Lower lobe of right lung (tissue), 2 donors: ENCODE measurements at regions not wholly inside any gene's neighbourhood (a gene's known extent, or its start where the extent isn't known, plus 50 kb on each side); places are given as distances from the start of the nearest gene placed in this dataset.
"Not testable (repeated sequence)": the region's sequence is repeated elsewhere in the genome, so short reads cannot be mapped to it uniquely, and the experiment has no call there.

ENCODE experiments used
- ATAC-seq, 2 donors: fragments of 200-7000 bp; cut with Tn5 transposase; one replicate each; pipeline ENCODE4 v1.9.1; 2020 to 2022; ENCODE audit warnings: mild to moderate bottlenecking in 2 of 2, moderate library complexity in 2 of 2
- DNase-seq: peaks from one replicate; pipeline ENCODE4 v3.0.0-alpha.2; 2020
- H3K27ac ChIP-seq: fragments of 200-600 bp; one replicate; pipeline ENCODE4 v1.8.0; 2022
- H3K27me3 ChIP-seq: fragments of 200-600 bp; one replicate; pipeline ENCODE4 v1.8.0; 2022; ENCODE audit warnings: low read depth
- H3K36me3 ChIP-seq: fragments of 200-600 bp; one replicate; pipeline ENCODE4 v1.8.0; 2022; ENCODE audit warnings: mild to moderate bottlenecking
- H3K4me1 ChIP-seq: fragments of 200-600 bp; one replicate; pipeline ENCODE4 v1.8.0; 2022
- H3K4me3 ChIP-seq: fragments of 200-600 bp; one replicate; pipeline ENCODE4 v1.8.0; 2022; ENCODE audit warnings: mild to moderate bottlenecking
- H3K9me3 ChIP-seq: fragments of 200-600 bp; one replicate; pipeline ENCODE4 v1.8.0; 2022
- intact Hi-C: fragments of 100-400 bp; cut with DNase I; formaldehyde crosslinking; loops from one replicate; pipeline ENCODE4 v1.11.0; 2022
- TF ChIP-seq, protein P1 (sequence below): fragments of 200-600 bp; IDR thresholded peaks from one replicate; pipeline ENCODE4 v1.8.0; 2022; ENCODE audit warnings: antibody characterized with exemption, mild to moderate bottlenecking
- donor health status: DM: no; HTN: yes; CAD: no; lungs with severe emphysema.

GRCh38 chr20:59110607-59111006, 53.0 kb upstream of the ZNF831 start:
- TF ChIP-seq, protein P1, sequence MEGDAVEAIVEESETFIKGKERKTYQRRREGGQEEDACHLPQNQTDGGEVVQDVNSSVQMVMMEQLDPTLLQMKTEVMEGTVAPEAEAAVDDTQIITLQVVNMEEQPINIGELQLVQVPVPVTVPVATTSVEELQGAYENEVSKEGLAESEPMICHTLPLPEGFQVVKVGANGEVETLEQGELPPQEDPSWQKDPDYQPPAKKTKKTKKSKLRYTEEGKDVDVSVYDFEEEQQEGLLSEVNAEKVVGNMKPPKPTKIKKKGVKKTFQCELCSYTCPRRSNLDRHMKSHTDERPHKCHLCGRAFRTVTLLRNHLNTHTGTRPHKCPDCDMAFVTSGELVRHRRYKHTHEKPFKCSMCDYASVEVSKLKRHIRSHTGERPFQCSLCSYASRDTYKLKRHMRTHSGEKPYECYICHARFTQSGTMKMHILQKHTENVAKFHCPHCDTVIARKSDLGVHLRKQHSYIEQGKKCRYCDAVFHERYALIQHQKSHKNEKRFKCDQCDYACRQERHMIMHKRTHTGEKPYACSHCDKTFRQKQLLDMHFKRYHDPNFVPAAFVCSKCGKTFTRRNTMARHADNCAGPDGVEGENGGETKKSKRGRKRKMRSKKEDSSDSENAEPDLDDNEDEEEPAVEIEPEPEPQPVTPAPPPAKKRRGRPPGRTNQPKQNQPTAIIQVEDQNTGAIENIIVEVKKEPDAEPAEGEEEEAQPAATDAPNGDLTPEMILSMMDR = no peak
- Histone ChIP-seq H3K4me1 (no peaks in the 10 kb centered on the region), H3K36me3 (no peaks in the 10 kb centered on the region), H3K9me3 (no peaks in the 10 kb centered on the region), H3K27me3 (no peaks in the 10 kb centered on the region), H3K4me3 (no peak overlapping the region), H3K27ac (no peak overlapping the region)
- no peak for ATAC-seq
- intact Hi-C loops = no loop called here
- no peak for DNase-seq

DNA sequence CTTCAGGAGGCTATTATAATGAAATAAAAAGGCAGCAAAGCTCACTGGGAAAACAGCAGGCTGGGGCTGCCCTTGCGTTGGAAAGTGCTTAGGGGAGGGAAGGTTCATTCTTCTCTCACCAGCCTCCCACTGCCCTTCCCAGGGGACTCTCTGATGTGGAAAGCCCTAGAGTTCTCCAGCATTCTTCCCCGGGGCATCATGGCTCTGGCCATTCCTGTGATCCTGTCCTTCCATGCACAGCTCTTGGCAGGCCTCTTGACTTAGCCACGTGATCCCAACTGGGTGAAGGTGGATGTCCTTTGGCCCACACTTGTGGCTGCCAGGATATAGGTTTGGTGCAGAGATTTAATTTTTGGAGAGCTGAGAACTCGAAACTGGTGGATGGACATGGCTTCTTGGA, 58.0 kb upstream of the ZNF831 start:
- H3K9me3 ChIP-seq = no peaks in the 10 kb centered on the region
- TF ChIP-seq, protein P1 = no peak
- no peaks in the 10 kb centered on the region for H3K27me3 ChIP-seq
- no peak overlapping the region for H3K27ac ChIP-seq
- ATAC-seq (no peak), DNase-seq (no peak)
- H3K4me3 ChIP-seq = no peak overlapping the region
- H3K36me3 ChIP-seq = no peaks in the 10 kb centered on the region
- no peaks in the 10 kb centered on the region for H3K4me1 ChIP-seq
- intact Hi-C loops = no loop called here

- DNase-seq (no peak), ATAC-seq (no peak)
- Histone ChIP-seq H3K4me1 (no peaks in the 10 kb centered on the region), H3K27me3 (no peaks in the 10 kb centered on the region), H3K36me3 (no peaks in the 10 kb centered on the region), H3K27ac (no peak overlapping the region), H3K9me3 (no peaks in the 10 kb centered on the region), H3K4me3 (no peak overlapping the region)
- intact Hi-C loops = no loop called here
- TF ChIP-seq, protein P1 = no peak
Observed at GRCh38 chr20:59104831-59105230, 58.8 kb upstream of the ZNF831 start.

GRCh38 chr20:59103573-59103972, 60.0 kb upstream of the ZNF831 start:
- DNase-seq (no peak), ATAC-seq (no peak)
- Histone ChIP-seq H3K36me3 (no peaks in the 10 kb centered on the region), H3K27me3 (no peaks in the 10 kb centered on the region), H3K9me3 (no peaks in the 10 kb centered on the region), H3K4me1 (no peaks in the 10 kb centered on the region), H3K4me3 (no peak overlapping the region), H3K27ac (no peak overlapping the region)
- TF ChIP-seq, protein P1 = no peak
- intact Hi-C loops = no loop called here

DNA sequence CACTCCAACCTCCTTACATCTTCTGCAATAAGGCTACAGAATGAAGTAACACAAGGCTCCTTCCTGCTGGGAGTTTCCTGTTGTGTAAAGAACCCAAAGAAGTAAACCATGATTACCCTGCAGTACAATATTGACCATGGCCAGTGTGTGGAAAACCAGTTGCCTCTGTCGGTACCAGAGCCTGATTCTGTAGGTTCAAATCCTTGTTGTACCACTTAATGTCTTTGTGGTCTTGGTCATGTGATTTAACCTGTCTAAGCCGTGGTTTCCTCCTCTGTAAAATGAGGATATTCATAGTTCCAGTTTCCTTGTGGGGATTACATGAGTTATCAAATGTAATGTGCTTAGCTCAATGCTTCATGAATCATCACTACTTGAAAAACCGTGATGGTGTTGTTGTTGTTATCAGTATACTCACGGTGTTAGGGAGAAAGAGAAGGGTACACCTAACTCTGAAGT, 60.3 kb upstream of the PRELID3B start:
- intact Hi-C loops = no loop called here
- no peak overlapping the region for H3K4me3 ChIP-seq
- no peaks in the 10 kb centered on the region for H3K4me1 ChIP-seq
- DNase-seq (no peak), ATAC-seq (peak; percentile 45 to 52)
- no peaks in the 10 kb centered on the region for H3K36me3 ChIP-seq
- H3K9me3 ChIP-seq = no peaks in the 10 kb centered on the region
- H3K27me3 ChIP-seq = no peaks in the 10 kb centered on the region
- no peak overlapping the region for H3K27ac ChIP-seq
- TF ChIP-seq, protein P1 = no peak

GRCh38 chr20:59101961-59102360, 59.4 kb upstream of the PRELID3B start:
- H3K27me3 ChIP-seq = no peaks in the 10 kb centered on the region
- no peaks in the 10 kb centered on the region for H3K4me1 ChIP-seq
- ATAC-seq (peak; percentile 64 to 86), DNase-seq (no peak)
- no peaks in the 10 kb centered on the region for H3K36me3 ChIP-seq
- TF ChIP-seq, protein P1 = no peak
- H3K4me3 ChIP-seq = no peak overlapping the region
- H3K27ac ChIP-seq = no peak overlapping the region
- intact Hi-C loops = no loop called here
- no peaks in the 10 kb centered on the region for H3K9me3 ChIP-seq

- H3K27ac ChIP-seq, ATAC-seq, DNase-seq, H3K36me3 ChIP-seq, intact Hi-C loops, H3K27me3 ChIP-seq, H3K4me3 ChIP-seq, H3K9me3 ChIP-seq, H3K4me1 ChIP-seq: not testable (repeated sequence)
Observed at GRCh38 chr20:59099864-59100263, 57.3 kb upstream of the PRELID3B start.
